Left colon (tissue), 2 donors: ENCODE measurements at regions not wholly inside any gene's neighbourhood (a gene's known extent, or its start where the extent isn't known, plus 50 kb on each side); places are given as distances from the start of the nearest gene placed in this dataset.

Experiments used
- ATAC-seq: fragments of 200-7000 bp; cut with Tn5 transposase; one replicate; pipeline ENCODE4 v1.9.1; 2020; ENCODE audit warnings: mild to moderate bottlenecking, moderate library complexity
- DNase-seq, 2 donors: peaks; one replicate each; pipeline ENCODE4 v3.0.0-alpha.2; 2020
- intact Hi-C, 2 donors: fragments of 100-400 bp; cut with DNase I in 1 of 2; cut with micrococcal nuclease in 1 of 2; formaldehyde crosslinking; loops; one replicate each; pipeline versions ENCODE4 v1.11.2 to v1.14.0; 2022; cut with DNase I, micrococcal nuclease
- donor health status: DM: no; HTN: no; CAD: no.
- donor health status: DM: yes; HTN: yes; CAD: no.

DNA sequence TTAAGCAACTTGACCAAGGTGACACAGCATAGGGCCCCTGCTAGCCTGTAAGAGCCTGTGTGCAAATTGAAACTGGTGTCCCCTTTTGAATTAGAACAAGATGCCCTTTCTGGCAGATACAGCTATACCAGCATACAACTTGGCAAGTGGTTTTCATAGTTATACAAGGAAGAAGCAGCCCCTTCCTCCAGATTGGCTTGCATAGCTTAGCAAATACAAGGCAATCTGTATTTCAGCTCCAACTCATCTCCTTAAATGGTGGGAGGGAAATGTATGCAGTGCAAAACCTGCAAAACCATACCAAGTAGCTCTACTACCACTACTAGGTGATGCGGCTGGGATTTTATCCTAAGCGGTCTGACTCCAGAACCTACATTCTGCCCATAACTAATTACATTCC is 427.1 kb downstream of the HAPSTR1 start:
- DNase-seq (no peak), ATAC-seq (no peak)
- intact Hi-C loops, result no loop called here

DNA sequence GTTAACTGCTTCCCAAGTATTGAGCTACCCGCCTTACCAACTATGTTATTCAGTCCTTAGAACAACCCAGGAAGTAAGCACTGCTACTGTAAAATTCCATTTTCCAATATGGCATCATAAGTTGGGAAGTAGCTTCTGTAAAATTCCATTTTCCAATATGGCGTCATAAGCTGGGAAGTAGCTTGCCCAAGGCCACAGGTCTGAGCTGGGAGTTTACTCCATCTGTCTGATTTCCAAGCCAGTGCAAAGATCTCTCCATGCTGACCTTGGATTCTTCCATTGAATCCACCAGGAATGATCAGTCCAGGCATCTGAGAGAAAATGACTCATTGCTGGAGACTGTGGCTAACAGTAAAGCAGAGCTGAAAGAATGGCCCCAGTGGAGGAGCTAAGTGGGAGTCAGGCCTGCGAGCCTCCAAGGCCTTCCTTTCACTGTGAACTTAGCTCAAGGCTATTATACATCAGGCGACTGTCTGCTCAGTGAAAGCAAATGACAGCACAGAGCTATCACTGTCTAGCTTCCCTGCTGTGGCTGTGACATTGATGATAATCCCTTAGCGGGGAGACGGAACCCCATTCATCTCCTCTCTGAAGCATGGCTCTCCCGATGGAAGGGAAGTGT is 430.4 kb downstream of the HAPSTR1 start:
- DNase-seq, result no peak
- intact Hi-C loops, result no loop called here
- ATAC-seq, result no peak

DNA sequence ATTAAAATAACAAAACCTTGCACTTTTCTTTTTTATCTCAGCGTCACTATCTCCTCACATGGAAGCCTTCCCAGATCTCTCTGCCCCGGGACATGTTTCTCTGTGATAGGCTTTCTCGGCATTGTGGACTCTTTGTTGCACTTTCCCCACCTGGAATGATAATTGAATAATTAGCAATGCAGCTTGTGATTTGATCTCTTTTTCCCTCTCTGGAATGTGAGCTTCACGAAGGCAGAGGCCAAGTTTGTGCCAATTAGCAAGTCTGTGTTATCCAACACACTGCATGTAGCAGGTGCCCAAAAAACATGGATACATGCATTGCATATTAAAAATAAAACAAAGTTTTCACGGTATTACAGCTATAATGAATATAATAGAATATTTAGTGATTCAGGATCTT is 431.2 kb downstream of the HAPSTR1 start:
- ATAC-seq, result no peak
- no peak for DNase-seq
- intact Hi-C loops, result no loop called here

DNA sequence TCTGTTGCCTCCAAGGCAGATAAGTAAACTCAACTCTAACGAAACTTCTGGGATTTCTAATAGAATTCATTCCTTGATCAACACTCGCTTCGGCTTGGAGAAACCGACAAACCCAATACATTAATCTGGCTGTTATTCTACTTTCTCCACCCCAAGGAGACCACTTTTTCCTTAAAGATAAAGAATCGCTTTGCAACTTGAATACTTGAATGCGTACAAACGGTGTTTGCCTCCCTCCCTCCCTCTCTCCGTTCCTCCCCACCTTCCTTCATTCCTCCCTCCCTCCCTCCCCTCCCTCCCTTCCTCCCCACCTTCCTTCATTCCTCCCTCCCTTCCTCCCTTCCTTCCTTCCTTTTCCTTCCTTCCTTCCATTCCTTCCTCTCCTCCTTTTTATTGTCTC is 432.6 kb downstream of the HAPSTR1 start:
- no peak for ATAC-seq
- intact Hi-C loops, result no loop called here
- no peak for DNase-seq

DNA sequence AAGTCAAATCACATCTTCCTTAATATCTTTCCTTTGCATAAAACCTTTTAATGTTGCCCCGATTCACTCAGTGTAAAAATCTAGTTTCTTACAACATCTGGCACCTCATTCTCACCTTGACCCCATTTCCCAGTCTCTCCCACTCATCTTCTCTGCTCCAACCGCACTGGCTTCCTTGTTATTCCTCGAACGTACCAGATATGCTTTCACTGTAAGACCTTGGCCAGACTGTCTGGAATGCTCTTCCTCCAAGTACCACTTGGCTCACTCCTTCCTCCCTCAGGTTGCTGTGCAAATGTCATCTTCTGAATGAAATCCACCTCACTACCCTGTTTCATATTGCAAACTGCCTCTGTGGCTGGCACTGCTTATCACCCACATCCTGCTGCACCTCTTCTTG is 433.6 kb downstream of the HAPSTR1 start:
- ATAC-seq, result no peak
- intact Hi-C loops, result no loop called here
- DNase-seq, result no peak

DNA sequence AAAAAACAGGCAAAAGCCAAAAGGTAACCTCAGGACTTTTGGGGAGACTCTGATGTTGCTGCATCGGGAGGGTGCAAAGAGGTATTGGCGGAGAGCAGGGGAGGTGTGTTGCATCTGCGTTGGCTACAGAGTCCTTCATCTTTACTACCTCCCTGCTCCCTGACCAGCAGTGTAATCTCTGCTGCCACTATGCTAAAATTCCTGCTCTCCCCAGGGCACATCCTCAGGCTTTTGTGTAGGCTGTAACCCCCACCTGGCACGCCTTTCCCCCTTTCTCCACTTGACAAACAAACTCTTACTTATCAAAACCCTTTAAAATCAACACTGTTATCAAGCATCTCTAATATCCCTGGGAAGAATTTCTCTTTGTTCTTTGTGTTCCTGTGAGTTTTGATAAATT is 435.3 kb downstream of the HAPSTR1 start:
- ATAC-seq (no peak), DNase-seq (no peak)
- intact Hi-C loops, result no loop called here

DNA sequence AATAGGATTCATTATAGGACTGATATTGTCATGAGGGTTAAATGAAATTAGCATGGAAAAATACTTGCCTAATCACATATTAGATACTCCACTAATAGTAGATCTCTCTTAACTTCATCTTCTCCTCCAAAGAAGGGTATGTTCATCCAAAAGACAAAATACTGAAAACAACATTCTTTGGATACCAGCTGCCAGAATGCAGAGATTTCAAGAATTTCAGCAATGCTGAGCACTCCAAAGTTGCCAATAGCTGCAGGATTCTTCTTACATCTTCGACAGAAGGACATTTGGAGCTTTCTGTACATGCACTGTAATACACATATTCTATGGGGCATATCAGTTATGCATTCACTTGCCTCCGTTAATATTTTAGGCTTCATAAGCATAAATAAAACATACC is 436.5 kb downstream of the HAPSTR1 start:
- no peak for ATAC-seq
- intact Hi-C loops, result no loop called here

DNA sequence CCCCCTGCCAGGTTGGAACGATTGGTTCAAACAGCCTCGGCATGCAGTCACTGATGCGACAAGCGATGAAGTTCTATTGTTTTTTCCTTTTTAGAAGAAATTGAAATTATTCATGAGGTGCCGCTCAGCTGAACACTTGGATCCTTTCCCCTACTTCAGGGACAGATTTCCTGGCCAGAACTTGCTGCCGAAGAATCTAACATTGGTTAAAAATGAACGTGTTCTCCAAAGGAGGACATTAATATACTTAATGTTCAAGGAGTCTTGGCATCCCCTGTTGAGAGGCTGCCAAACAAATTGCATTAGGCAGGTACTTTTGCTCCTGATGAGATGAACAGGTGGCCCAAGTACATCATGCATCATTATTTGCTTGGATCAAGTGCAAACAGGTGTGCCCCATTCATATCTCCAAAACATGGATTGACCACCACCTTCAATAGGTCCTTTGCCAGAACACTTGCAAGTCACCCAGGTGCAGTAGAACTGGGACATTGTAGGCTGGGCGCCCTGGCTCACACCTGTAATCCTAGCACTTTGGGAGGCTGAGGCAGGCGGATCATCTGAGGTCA is 437.2 kb downstream of the HAPSTR1 start:
- no peak for DNase-seq
- intact Hi-C loops, result no loop called here

More for the DNA sequence above, 436.5 kb downstream of the HAPSTR1 start:
- DNase-seq, result no peak

DNA sequence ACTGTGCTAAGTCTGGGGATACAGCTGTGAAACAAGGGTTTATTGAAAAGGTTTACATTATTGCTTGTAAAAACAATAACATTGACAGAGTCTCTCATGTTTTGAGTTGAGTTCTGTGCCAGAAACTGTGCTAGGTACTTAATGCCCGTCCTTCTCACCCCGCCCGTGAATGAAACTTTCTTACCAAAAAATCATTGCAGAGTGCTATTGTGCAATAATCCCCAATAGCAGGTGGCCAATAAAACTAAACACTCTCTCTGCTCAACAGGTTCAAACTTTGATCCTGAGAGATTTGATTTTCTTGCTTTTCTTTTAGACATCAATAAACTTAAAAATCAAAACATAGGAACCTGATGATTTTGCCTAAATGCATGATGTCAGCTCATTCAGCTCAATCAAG is 441.6 kb downstream of the HAPSTR1 start:
- ATAC-seq, result no peak
- intact Hi-C loops, result no loop called here
- DNase-seq, result no peak

More for the DNA sequence above, 437.2 kb downstream of the HAPSTR1 start:
- no peak for ATAC-seq

DNA sequence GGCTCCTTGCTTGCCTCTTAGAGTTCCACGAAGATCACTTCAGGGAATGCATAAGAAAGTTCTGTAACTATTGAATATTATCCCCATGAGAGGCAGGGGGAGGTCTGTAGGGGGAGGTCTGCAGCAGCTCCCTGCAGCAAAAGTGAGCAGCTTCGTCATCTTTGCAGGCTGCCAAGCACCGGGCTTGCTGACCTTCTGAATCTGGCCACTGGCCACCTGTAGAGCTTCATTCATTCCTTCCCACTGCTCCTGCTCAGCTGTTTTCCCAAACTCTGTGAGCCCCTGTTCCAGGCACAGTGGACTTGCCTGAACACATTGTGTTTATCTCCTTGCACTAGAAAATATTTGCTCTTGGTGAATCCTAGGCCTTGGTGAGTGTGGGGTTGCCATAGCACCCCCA is 443.3 kb downstream of the HAPSTR1 start:
- intact Hi-C loops, result no loop called here
- DNase-seq (no peak), ATAC-seq (no peak)

DNA sequence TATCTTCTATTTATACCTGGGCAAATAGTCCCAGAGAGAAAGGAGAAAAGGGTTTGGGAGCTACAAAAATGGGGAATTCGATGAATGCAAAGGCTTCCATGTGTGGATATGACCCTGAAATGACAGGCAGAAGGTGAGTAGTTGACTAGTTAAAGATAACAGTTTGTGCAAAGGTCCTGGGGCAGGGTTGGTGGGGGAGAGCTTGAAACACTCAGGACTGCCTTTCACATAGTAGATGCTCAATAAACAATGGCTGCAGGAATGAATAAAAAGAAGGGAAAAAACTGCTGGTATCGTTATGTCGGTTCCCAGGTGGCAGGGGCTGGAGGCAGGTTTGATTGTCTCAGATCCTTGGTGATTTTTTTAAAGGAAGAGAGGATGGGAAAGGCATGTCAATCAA is 445.5 kb downstream of the HAPSTR1 start:
- ATAC-seq (no peak), DNase-seq (no peak)
- intact Hi-C loops, result no loop called here

DNA sequence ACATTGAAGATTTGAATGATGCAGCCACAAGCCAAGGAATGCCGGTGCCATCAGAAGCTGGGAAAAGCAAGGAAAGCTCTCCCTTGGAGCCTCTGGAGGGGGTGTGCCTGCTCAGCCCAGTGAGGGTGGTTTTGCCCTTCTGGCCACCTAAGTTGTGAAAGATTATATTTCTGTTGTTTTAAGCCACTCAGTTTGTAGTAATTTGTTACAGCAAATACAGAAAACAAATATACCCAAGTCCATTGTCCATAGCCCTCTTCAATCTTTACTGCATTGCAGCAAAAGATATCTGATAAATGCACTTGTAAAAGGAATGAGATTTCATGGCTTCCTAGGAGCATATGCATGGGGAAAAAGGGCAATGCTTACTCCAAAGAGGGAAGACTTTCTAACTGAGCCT is 447.9 kb downstream of the HAPSTR1 start:
- intact Hi-C loops, result no loop called here
- DNase-seq (no peak), ATAC-seq (no peak)

DNA sequence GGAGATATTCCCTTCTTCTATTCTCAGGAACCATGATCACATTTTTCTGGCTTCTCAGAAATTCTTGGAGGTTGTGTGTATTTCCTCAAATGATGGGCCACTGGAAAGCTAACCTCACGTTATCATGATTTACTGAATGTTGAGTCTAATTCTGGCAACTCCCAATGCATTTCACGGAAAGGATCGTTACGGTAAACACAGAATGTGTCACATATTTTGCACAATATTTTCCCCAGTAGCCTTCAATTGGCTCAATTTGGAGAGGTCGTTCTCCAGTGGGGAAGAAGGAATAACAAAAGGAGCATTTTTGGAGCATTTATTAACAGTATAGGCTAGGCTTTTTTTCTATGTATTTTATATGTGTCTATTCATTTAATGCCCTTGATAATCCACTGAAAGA is 450.3 kb downstream of the HAPSTR1 start:
- intact Hi-C loops, result no loop called here
- DNase-seq (no peak), ATAC-seq (no peak)

DNA sequence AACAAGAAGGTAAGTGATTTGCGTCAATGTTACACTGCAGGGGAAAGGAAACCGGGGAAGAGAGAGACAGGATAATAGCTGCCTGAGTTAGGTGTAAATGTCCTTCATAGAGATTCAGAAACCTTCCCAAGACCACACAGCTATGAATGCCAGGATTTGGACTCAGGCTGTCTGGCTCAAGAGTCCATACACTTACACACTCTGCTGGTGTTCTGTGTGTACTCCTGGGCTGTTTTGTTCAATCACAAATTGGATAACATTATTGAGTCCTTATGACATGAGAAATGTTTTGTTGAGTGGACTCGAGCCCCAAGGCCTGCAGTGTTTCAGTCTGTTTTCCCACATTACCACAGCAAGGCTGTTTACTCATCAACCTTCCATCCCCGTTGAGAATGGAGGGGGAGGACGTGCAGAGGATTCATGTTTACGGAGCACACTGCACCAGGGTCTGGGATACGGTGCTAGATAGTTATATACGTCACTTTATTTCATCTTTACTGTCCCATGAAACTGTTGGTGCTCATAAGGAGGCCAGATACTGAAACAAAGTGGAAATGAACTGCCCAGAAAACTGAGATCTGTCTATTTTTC is 450.8 kb downstream of the HAPSTR1 start:
- intact Hi-C loops, result no loop called here
- DNase-seq, result no peak
- ATAC-seq, result no peak

DNA sequence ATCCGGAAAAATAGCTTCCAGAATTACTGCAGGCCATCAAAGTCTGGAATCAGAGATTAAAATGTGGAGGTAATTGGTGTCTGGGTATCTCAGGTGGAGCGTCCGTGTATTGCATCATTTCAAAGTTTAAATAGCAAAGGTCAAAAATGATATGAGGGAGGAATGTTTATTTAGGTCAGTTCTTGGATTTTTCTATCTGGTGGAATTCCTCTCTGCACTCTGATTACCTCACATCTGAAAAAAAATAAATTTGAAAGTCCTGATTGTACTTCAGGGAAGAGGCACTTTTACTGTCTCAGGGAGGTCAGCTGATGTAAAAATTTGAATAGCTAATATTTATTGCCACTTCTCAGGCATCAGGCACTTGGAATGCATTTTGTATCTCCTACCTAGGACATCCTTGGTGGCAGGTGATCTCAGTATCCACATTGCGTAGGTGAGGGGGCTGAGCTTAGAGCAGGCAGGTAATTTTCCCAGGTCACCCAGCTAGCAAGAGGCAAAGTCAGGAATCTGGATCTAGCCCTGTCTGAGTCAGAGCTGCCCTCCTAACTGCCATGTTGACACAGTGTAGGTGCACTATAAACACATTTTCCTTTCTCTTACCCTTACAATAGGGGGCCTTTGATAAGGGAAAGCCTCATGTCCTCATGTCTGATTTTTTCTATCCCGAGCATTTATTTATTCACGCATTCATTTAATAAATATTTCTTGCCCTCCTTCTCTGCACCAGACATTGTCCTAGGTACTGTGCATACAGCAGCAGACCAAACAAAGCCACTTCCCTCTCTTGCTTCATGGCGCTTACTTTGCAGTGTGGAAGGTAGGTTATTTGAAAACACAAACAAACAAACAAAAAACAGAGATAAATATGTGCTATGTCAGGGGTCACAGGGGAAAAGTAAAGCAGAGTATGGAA is 454.3 kb downstream of the HAPSTR1 start:
- ATAC-seq, result no peak
- intact Hi-C loops, result no loop called here
- DNase-seq, result no peak

DNA sequence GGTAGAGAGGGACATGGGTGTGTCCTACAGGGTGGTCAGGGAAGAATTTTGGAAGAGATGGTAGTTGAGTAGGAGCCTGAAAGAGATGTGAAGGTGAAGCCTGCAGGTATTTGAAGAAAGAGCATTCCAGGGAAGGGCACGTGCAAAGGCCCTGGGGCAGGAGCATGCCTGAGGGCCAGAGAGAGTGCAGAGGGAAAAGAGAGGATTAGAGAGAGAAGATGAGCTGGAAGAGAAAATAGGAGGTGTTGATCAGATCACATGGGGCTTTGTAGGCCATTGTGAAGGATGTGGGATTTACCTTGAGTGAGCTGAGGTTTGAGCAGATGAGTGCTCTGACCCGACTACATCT is 455.0 kb downstream of the HAPSTR1 start:
- no peak for ATAC-seq
- intact Hi-C loops, result no loop called here
- DNase-seq, result no peak

DNA sequence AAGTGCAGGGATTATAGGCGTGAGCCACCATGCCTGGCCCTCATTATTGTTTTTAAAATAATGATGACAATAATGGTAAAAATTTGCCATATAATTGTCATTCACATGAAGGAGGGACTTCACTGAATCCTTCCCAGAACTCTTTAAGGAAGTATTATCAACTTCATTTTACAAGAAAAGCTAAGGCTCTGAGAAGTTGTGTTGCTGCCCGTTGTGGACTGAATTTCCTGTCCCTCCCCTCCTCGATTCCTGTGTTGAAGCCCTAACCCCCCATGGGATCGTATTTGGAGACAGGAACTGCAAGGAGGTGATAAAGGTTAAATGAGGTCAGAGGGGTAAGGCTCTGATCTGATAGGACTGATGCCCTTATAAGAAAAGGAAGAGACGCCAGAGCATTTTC is 458.0 kb downstream of the HAPSTR1 start:
- no peak for DNase-seq
- no peak for ATAC-seq
- intact Hi-C loops, result no loop called here

DNA sequence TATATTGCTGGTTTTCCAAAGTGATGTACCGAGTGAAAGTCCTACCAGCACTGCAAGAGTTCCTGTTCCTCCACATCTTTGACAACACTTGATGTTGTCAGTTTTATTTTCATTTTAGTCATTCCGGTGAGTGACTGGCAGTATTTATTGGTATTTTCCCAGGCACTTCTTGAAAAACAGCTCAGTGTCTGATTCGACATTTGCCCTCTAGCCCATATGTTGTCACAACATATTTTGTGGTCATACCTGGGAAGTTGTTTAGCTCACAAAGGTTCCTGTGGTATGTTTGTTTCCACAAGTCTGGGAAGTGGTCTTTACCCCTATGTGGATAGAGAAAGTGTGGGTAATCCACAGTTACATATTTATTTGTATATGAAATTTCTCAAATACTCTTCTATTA is 463.6 kb downstream of the HAPSTR1 start:
- no peak for DNase-seq
- ATAC-seq, result no peak
- intact Hi-C loops, result no loop called here

DNA sequence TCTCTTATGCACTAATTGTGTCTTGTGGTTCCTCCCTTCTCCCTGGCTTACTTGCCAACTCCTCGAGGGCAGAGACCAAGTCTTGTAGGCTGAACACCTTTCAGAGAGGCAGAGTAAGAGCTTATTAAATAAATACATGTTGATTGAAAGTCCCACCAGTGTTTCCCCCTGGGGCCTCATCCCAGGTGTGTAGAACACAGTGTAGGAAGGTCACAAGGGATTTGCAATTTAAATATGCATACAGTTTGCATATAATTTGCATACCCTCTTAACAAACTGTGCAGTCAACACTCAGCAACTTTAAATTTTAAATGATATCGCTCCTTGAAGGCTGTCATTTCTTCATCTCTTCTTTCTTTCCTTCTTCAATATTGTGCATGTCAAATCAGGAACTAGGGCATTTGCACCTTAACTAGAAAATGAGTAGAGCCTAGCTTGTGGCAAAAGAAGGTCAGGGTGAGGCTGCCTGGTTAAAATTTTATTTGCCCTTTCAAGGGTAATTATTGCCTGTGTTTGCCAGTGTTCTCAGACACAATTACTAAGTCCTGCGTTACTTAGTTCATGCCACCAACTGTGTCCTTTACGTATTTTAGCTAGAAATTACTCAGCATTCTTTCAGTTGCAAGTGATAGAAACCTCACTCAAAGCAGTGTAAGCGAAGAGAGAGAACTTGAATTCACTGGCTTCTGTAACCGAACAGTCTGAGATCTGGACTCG is 465.7 kb downstream of the HAPSTR1 start:
- no peak for ATAC-seq
- DNase-seq, result no peak
- intact Hi-C loops, result no loop called here
